ENCODE measurements at regions not wholly inside any gene's neighbourhood (a gene's known extent, or its start where the extent isn't known, plus 50 kb on each side); places are given as distances from the start of the nearest gene placed in this dataset.
"Not testable (repeated sequence)": the region's sequence is repeated elsewhere in the genome, so short reads cannot be mapped to it uniquely, and the experiment has no call there.

DNA sequence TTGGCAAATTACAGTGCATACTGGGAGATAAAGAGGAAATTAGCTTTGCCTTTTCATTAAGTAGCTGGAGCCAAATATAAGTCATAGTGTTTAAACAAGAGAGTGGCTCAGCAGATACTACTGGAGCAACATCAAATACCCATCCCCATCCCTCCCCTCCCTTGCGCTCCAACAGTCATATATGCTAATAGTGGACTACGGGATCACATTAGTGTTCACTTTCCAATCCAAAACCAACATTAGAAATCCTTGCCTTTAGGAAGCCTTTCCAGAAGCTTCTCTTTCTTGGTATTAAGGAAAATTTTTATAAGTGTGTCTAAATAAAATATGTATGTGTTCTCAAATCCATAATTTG lies 1669.3 kb downstream of the SUCLG1 start:
- no peak for DNase-seq

DNA sequence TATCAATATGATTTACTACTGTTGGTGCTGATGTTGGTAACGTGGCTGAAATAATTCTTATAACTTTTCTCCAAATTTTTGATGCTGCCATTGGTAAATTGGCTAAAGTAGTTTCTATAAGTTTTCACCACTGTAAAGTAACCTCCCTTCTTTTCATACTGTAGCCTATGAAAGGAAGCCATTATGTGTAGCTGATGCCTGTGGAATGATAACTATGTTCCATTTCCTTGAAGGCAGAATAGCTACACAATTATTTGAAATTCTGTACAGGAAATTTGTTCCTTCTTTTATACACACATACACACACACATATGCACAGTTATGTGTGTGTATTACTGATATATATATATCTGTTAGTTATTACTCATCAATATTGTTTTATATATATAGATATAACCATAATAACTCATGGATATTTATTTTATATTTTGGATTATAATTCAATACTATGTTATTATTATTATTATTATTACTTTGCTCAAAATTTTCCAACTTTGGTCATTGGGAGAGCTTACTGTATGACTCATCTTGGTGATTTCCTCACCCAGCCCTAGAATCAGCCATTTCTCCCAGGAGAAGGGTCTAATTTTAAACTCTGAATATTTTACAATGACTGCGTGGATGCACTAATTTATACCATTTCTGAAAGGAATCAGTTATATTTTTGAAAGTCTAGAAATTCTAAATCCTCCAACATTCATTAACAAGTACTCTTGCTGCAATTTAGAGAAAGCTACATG lies 1677.7 kb downstream of the SUCLG1 start:
- no peak for DNase-seq

DNA sequence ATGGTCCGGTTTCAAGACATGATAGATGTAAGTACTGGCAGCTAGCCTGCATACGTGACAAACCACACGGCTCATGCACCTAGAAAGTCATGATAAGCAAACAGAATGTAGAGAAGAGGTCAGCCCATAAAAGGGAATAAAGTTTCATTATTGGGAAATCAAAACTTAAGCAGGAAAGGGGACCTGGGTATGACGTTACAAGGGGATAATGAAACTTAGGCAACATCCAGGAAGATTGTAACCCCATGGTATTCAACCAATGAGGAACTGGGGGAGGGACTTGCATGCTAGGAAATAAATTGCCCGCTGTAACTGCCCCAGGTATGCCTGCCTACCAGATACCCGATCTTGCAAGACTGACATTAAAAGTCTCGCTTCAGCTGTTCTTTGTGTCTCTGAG lies 1679.0 kb downstream of the SUCLG1 start:
- no peak for DNase-seq

GRCh38 chr2:82752396-82752795 lies 1706.7 kb downstream of the SUCLG1 start:
- no peak for DNase-seq

GRCh38 chr2:82748653-82749052 lies 1710.4 kb downstream of the SUCLG1 start:
- DNase-seq = no peak

DNA sequence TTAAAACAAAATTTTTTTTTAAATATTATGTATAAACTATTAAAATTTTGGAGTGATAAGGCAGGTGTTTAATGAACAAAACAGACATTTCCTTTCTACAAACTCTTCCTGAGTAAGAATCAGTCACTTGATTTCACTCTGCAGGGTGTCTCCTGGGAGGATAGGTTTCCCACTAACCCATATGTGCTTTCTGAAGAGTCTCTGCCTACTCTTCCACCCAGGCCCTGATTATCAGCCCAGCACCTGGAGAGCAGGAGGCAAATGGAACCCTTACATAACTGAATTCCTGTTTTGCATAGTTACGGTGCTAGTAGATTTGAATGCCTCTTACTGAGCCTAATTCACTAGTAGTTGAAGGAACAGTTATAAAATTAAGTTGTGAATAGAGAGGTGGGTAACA lies 1718.6 kb downstream of the SUCLG1 start:
- no peak for DNase-seq

- DNase-seq = not testable (repeated sequence)
Measured at GRCh38 chr2:82737965-82738364, 1721.1 kb downstream of the SUCLG1 start.

DNA sequence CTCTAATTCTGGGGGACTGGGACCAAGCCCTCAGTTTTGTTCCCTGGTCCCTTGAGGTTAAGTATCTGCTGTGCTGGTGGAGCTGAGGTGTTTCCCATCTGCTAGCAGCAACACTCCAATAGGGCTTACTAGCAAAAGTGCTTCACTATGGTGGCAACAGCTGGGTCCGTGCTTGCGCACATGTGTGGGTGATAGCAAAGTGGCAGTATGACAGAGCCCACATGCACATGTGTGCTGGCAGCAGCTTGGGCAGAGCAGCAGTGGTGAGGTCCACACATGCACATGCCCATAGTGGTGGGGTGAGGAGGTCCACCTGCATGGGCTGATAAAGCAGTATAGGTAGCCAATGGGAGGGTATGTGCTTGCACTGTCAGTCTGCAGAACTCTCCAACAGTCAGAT lies 1723.7 kb downstream of the SUCLG1 start:
- DNase-seq = no peak

GRCh38 chr2:82731824-82732223 lies 1727.3 kb downstream of the SUCLG1 start:
- no peak for DNase-seq

GRCh38 chr2:82730811-82731210 lies 1728.3 kb downstream of the SUCLG1 start:
- DNase-seq = no peak

DNA sequence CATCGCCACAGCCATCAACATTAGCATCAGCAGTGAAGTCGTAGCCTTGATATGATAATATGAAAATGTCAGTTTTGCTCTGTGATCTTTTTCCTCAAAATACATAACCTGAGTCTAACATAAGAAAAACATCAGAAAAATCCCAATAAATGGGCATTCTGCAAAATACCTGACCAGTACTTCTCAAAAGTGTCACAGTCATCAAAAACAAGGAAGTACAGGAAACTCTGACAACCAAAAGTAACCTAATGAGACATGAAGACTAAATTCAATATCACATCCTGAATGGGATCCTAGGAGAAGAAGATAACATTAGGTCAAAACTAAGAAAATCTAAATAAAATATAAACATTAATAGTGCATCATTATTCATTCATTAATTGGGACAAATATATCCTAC lies 1731.0 kb downstream of the SUCLG1 start:
- DNase-seq = no peak

- no peak for DNase-seq
Measured at GRCh38 chr2:82708681-82709080, 1750.4 kb downstream of the SUCLG1 start.

DNA sequence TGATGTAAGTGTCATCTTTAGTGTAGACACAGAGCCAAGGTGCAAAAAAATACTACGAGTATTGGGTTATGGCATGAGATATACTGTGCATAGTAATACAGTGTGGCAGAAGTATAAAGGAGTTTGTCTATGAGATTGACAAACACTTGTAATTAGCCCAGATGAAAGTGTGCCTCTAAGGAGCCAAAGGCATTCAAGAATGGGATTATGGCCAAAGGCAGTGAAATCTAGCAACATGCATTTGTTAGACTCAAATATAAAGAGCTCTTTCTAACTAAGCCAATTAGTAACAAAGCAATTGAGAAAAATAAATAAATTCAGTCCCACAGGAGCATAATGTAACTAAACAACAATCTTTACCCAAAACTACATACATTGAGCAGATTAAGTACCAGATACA lies 1761.8 kb downstream of the SUCLG1 start:
- DNase-seq = no peak

DNA sequence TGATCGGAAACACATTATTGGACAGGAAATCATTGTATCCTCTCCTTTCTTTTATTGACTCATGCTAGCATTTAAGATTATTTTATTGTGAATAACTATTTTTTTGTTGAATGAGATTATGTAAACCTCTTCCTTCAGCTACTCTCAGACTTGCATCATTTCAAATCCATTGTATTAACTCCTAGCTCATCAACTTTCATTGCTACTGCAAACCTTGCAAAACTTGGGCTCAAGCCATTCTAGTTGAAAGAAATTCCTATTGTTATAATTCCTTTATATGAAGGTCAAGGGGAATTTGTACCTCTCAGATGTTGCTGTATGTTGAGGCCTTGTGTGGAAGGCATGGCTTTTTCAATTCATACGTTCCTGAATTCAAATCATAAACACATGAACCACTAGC lies 1764.6 kb downstream of the SUCLG1 start:
- no peak for DNase-seq

- DNase-seq = no peak
Measured at GRCh38 chr2:82690757-82691411, 1768.2 kb downstream of the SUCLG1 start.

GRCh38 chr2:82675186-82675585 lies 1783.9 kb downstream of the SUCLG1 start:
- no peak for DNase-seq

GRCh38 chr2:82674652-82675051 lies 1784.4 kb downstream of the SUCLG1 start:
- DNase-seq = no peak

GRCh38 chr2:82667491-82667890 lies 1791.6 kb downstream of the SUCLG1 start:
- DNase-seq = no peak

GRCh38 chr2:82665691-82666090 lies 1793.4 kb downstream of the SUCLG1 start:
- DNase-seq = no peak

DNA sequence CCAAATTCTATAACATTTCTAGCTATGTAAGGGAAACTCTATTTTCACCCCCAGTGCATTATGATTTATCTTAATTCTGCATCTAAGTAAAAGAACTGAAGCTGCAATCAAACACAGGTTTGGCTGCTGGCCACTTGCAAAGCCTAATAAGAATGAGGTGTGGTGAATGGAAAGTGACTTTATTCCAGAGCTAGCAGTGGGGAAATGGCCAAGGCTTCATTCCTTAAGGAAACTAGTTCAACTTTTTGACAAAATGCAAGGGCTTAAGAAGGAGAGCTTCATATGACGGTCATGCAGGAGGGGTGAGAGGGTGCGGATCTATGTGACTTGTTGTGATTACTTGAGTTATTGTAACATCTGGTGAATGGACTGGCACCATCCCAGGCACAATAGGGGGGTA lies 1802.0 kb downstream of the SUCLG1 start:
- no peak for DNase-seq

DNA sequence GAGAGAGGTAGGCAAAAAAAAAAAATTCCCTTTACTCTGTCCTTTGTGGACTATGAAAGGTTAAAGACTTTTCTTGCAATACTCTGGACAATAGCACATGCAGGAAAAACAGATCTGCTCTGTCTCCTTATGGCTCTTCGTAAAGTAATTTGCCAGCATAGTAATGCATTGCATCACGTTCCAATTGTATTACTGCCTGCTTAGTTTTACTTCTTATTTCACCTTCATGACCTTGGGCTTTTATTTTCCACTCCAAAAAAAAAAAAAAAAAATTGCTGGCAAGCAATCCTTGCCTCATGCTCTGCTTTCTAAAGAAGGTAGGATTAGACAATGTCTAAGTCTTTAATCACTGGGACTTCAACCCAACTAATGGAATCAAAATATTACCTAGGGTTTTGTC lies 1802.7 kb downstream of the SUCLG1 start:
- no peak for DNase-seq

GRCh38 chr2:82652117-82652516 lies 1807.0 kb downstream of the SUCLG1 start:
- DNase-seq = no peak

DNA sequence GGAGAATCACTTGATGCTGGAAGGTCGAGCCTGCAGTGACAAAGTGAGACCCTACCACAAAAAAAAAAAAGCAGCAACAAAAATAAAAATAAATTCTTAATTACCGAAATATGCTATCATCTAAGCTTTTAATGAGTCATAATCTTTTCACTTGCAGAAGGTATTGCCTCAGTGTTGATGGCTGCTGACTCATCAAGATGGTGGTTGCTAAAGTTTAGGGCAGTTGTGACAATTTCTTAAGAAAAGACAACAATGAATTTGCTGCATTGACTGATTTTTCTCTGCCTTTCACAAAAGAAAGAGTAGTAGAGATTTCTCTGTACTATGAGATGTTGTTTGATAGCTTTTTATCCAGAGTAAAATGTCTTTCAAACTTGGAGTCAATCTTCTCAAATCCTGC lies 1809.0 kb downstream of the SUCLG1 start:
- no peak for DNase-seq

DNA sequence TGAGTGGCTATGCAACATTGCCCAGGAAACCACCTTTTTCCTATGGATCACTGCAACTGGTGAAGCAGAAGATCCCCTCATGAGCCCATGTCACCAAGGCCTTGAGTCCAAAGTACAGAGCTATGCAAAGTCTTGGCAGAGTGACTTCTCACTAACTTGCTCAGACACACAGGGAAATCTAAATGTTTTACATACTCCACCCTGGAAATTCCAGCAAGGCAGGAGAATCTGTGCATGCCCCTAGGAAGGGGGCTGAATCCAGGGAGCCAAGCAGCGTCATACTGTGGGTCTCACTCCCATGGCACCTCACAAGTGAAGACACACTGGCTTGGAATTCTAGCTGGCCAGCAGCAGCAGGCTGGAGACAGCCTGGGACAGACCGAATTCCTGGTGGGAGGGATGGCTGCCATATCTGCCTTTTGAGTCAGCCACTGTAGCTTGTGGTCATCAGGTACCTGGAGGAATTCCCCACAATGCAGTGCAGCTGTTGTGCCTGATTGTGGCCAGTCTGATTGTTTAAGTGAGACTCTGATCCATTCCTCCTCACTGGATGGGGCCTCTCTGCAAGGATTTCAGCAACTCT lies 1817.4 kb downstream of the SUCLG1 start:
- no peak for DNase-seq

Measured in right kidney (tissue), 1 donor.